ENCODE measurements at regions not wholly inside any gene's neighbourhood (a gene's known extent, or its start where the extent isn't known, plus 50 kb on each side); places are given as distances from the start of the nearest gene placed in this dataset.

- H2BK15ac ChIP-seq (ENCODE audit: low read depth, low read length): no peak overlapping the region
- H3K79me1 ChIP-seq (ENCODE audit: insufficient read depth, low read depth, low read length, poor library complexity, severe bottlenecking): no peaks in the 10 kb centered on the region
- no peak overlapping the region for H3K4ac ChIP-seq (ENCODE audit: low read depth, low read length)
- no peaks in the 10 kb centered on the region for H4K20me1 ChIP-seq (ENCODE audit: control insufficient read depth, insufficient read depth, insufficient read length)
- H3K4me3 Mint-ChIP-seq: no peak overlapping the region
- H2AFZ ChIP-seq (ENCODE audit: low read length): no peak overlapping the region
- no peak overlapping the region for H2AK5ac ChIP-seq (ENCODE audit: insufficient read length, low read length)
- H4K8ac ChIP-seq (replicated peaks; ENCODE audit: insufficient read length, low read depth, low read length): no peak overlapping the region
- no peak overlapping the region for H3K27ac Mint-ChIP-seq
- no peak overlapping the region for H3K18ac ChIP-seq (ENCODE audit: insufficient read length, low read depth, low read length)
- H3K4me2 ChIP-seq (ENCODE audit: insufficient read depth, insufficient read length, low read length): no peak overlapping the region
- no peak overlapping the region for H3K14ac ChIP-seq (ENCODE audit: insufficient read depth, low read length)
- no peak overlapping the region for H2BK12ac ChIP-seq (ENCODE audit: insufficient read length, low read depth, low read length)
- H4K5ac ChIP-seq (ENCODE audit: insufficient read length, low read depth, low read length): no peak overlapping the region
- no peaks in the 10 kb centered on the region for H3K27me3 ChIP-seq (ENCODE audit: insufficient read depth, low read length)
- H3T11ph ChIP-seq (ENCODE audit: low read length): no peak overlapping the region
- no peak overlapping the region for H2BK5ac ChIP-seq (ENCODE audit: insufficient read length, low read length)
- no peaks in the 10 kb centered on the region for H3K4me1 ChIP-seq (ENCODE audit: insufficient read depth, low read length)
- H3K79me2 ChIP-seq (ENCODE audit: insufficient read depth, low read length): no peaks in the 10 kb centered on the region
- no peak overlapping the region for H3K27ac ChIP-seq (ENCODE audit: insufficient read length, low read depth, low read length)
- H3K56ac ChIP-seq (ENCODE audit: insufficient read length, low read depth, low read length): no peak overlapping the region
- TF ChIP-seq CTCF (conservative IDR thresholded peaks at IDR 0.05): no peak
- no peak overlapping the region for H4K91ac ChIP-seq (ENCODE audit: insufficient read length, low read depth, low read length)
- H3K9me3 Mint-ChIP-seq: peaks cover 35 to 48% of the 10 kb centered on the region in 2 experiments
- no peaks in the 10 kb centered on the region for H3K23me2 ChIP-seq (ENCODE audit: insufficient read length, low read depth, low read length, poor library complexity, severe bottlenecking)
- peaks cover 3% of the 10 kb centered on the region; the same call in 1 of the 2 replicates for H3K27me3 Mint-ChIP-seq (ENCODE audit: low read depth)
- no peak overlapping the region for H3K23ac ChIP-seq (ENCODE audit: insufficient read length, low read depth, low read length)
- no peak overlapping the region for H2BK20ac ChIP-seq (ENCODE audit: low read depth, low read length, poor library complexity, severe bottlenecking)
- DNase-seq: no peak
- no peaks in the 10 kb centered on the region for H3K4me1 Mint-ChIP-seq
- no peak overlapping the region for H3K9ac ChIP-seq (ENCODE audit: extremely low read depth, insufficient read length, low read length)
- no CpG with 5 or more reads among the region's 2 CpGs for WGBS (ENCODE audit: extremely low coverage, insufficient read length, low lambda C conversion rate)
- no peak overlapping the region for H2BK120ac ChIP-seq (ENCODE audit: low read depth, low read length, poor library complexity, severe bottlenecking)
- no peaks in the 10 kb centered on the region for H3K9me3 ChIP-seq (ENCODE audit: control insufficient read depth, low read depth, low read length)
- no peaks in the 10 kb centered on the region for H3K36me3 Mint-ChIP-seq (ENCODE audit: insufficient read depth in 1 of 3, low read depth in 3 of 3)
These were observed 461.4 kb downstream of the MID1IP1 start for GRCh38 chrX:39262641-39263040.

All from H9 (cell line).